Prostate gland (tissue), 1 donor: ENCODE measurements at regions not wholly inside any gene's neighbourhood (a gene's known extent, or its start where the extent isn't known, plus 50 kb on each side); places are given as distances from the start of the nearest gene placed in this dataset.

Source experiments
- POLR2A ChIP-seq: fragments of 450-650 bp; IDR thresholded peaks from one replicate; pipeline ENCODE4 v1.6.1; 2016; ENCODE audit warnings: antibody characterized with exemption, mild to moderate bottlenecking
- POLR2AphosphoS5 ChIP-seq: sonication (generic); formaldehyde crosslinking; IDR thresholded peaks from one replicate; pipeline ENCODE4 v1.6.1; 2017; ENCODE audit warnings: antibody characterized with exemption

GRCh38 chr7:49597805-49598204 lies 175.6 kb upstream of the VWC2 start:
- no peak for TF ChIP-seq POLR2A
- no peak for TF ChIP-seq POLR2AphosphoS5
